Osteoblast (primary cell): ENCODE measurements at regions not wholly inside any gene's neighbourhood (a gene's known extent, or its start where the extent isn't known, plus 50 kb on each side); places are given as distances from the start of the nearest gene placed in this dataset.

Experiments
- DNase-seq: peaks from one replicate; pipeline ENCODE4 v3.0.0; 2011; ENCODE audit warnings: low spot score, mixed read lengths; ENCODE audit not compliant: insufficient read length; ENCODE audit errors: missing footprints
- H2AFZ ChIP-seq: 2 replicates; pipeline ENCODE4 v1.6.0; 2011; ENCODE audit warnings: mild to moderate bottlenecking, low read length
- H3K27ac ChIP-seq: 2 replicates; pipeline ENCODE4 v1.5.1; 2011; ENCODE audit warnings: mild to moderate bottlenecking, low read depth, low read length, moderate library complexity
- H3K27me3 ChIP-seq: 2 replicates; pipeline ENCODE4 v1.6.0; 2012; ENCODE audit warnings: mild to moderate bottlenecking, control low read depth, inconsistent platforms, low read length, moderate library complexity; ENCODE audit not compliant: insufficient read depth
- H3K36me3 ChIP-seq: 2 replicates; pipeline ENCODE4 v1.5.1; 2011; ENCODE audit warnings: mild to moderate bottlenecking, low read length, control low read depth, moderate library complexity; ENCODE audit not compliant: insufficient read depth
- H3K4me1 ChIP-seq: 2 replicates; pipeline ENCODE4 v1.5.1; 2011; ENCODE audit warnings: mild to moderate bottlenecking, low read length, control low read depth, moderate library complexity; ENCODE audit not compliant: insufficient read depth
- H3K4me2 ChIP-seq: 2 replicates; pipeline ENCODE4 v1.6.0; 2011; ENCODE audit warnings: mild to moderate bottlenecking, low read length; ENCODE audit not compliant: insufficient read depth
- H3K4me3 ChIP-seq: fragments of 200-600 bp; sonication (generic); 3 replicates; pipeline ENCODE4 v1.5.1; 2012; ENCODE audit warnings: mild to moderate bottlenecking, low read length, inconsistent platforms; ENCODE audit not compliant: insufficient read depth
- H3K79me2 ChIP-seq: 2 replicates; pipeline ENCODE4 v1.6.0; 2012; ENCODE audit warnings: mild to moderate bottlenecking, low read length, control low read depth, inconsistent platforms; ENCODE audit not compliant: insufficient read depth
- H3K9me3 ChIP-seq: 2 replicates; pipeline ENCODE4 v1.5.1; 2011; ENCODE audit warnings: low read depth, low read length, control low read depth
- H4K20me1 ChIP-seq: 2 replicates; pipeline ENCODE4 v1.6.0; 2012; ENCODE audit warnings: mild to moderate bottlenecking, low read length, control low read depth; ENCODE audit not compliant: insufficient read depth
- TF ChIP-seq, protein P1 (sequence below): IDR thresholded peaks from 2 replicates; pipeline ENCODE4 v1.5.1; 2011; ENCODE audit warnings: mild to moderate bottlenecking, low read depth, low read length, moderate library complexity; ENCODE audit errors: extremely low read depth

DNA sequence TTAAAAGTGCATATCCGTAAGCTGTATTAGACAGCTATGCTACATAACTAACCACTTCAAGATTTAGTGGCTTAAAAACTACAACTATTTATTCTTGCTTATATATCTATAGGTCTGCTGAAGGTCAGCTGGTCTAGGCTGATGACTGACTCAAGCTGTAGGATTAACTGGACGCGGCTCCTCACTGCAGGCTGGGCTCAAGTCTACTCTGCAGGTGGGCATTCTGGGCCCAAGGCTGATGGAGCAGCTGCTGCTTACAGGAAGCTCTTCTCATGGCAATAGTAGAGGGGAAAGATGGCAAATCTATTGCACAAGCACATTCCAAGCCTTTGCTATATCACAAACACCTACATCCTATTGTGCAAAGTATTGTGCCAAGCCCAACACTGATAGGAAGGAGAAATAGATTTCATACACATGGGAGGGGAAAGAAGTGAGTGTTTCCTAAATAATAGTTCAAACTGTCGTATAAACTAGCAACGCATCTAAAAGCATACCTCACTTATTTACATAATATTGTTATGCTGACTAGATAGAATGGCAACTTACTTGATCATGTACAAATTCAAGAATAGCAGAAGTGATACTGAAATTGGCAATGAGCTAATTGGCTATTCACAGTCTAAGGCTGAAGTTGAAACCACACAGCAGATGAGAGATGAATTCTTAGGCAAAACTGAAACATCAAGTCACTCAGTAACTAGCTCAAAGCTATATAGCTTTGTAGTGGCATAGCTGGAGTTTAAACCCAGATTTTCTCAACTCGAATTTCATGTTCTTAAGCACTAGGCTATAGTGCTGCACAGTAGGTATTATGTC, 263.8 kb downstream of the NKX6-1 start:
- Histone ChIP-seq H2AFZ (no peak overlapping the region), H3K79me2 (no peaks in the 10 kb centered on the region), H3K9me3 (no peaks in the 10 kb centered on the region), H3K27me3 (no peaks in the 10 kb centered on the region), H4K20me1 (no peaks in the 10 kb centered on the region), H3K4me2 (no peak overlapping the region), H3K4me1 (no peaks in the 10 kb centered on the region), H3K4me3 (no peak overlapping the region), H3K27ac (no peak overlapping the region), H3K36me3 (no peaks in the 10 kb centered on the region)
- no peak for DNase-seq
- TF ChIP-seq, protein P1, sequence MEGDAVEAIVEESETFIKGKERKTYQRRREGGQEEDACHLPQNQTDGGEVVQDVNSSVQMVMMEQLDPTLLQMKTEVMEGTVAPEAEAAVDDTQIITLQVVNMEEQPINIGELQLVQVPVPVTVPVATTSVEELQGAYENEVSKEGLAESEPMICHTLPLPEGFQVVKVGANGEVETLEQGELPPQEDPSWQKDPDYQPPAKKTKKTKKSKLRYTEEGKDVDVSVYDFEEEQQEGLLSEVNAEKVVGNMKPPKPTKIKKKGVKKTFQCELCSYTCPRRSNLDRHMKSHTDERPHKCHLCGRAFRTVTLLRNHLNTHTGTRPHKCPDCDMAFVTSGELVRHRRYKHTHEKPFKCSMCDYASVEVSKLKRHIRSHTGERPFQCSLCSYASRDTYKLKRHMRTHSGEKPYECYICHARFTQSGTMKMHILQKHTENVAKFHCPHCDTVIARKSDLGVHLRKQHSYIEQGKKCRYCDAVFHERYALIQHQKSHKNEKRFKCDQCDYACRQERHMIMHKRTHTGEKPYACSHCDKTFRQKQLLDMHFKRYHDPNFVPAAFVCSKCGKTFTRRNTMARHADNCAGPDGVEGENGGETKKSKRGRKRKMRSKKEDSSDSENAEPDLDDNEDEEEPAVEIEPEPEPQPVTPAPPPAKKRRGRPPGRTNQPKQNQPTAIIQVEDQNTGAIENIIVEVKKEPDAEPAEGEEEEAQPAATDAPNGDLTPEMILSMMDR = no peak

DNA sequence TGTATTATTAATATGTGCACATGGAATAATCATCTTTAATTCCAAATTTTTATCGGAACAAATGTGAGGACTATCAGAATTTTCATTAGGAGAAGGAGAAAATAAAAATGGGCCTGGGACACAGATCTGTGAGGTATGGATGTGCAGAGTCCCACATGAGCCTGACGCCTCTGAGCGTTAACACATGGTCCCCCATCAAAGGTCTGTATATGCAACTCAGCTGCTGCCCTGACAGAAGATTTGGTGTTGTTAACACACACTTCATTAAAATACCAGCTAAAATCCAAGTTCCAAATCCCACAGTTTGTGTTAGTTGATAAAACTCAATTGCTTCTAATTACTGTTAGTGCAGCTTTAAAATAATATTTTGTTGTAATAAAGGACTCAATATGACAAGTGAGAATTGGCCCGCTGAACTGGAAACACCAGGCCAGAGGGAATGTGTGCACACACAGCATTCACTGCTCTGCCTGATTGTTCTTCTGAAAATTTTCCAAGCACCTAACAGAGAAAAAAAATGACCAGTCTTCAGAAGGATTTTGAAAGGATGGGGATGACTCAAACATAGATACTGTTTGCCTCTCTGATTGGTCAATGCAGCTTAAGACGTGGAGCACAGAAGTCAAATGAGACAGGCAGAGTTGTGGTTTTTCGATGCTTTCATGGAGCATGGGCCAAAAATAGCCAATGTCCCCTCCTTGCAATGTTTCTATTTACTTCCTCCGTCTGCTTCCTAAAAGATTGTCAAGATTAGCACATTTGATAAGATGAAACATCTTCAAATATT, 266.6 kb downstream of the NKX6-1 start:
- Histone ChIP-seq H4K20me1 (no peaks in the 10 kb centered on the region), H3K4me1 (no peaks in the 10 kb centered on the region), H3K27ac (no peak overlapping the region), H3K36me3 (no peaks in the 10 kb centered on the region), H3K27me3 (no peaks in the 10 kb centered on the region), H3K4me3 (no peak overlapping the region), H3K79me2 (no peaks in the 10 kb centered on the region), H3K9me3 (no peaks in the 10 kb centered on the region), H3K4me2 (no peak overlapping the region), H2AFZ (no peak overlapping the region)
- DNase-seq = no peak
- TF ChIP-seq, protein P1 = no peak

DNA sequence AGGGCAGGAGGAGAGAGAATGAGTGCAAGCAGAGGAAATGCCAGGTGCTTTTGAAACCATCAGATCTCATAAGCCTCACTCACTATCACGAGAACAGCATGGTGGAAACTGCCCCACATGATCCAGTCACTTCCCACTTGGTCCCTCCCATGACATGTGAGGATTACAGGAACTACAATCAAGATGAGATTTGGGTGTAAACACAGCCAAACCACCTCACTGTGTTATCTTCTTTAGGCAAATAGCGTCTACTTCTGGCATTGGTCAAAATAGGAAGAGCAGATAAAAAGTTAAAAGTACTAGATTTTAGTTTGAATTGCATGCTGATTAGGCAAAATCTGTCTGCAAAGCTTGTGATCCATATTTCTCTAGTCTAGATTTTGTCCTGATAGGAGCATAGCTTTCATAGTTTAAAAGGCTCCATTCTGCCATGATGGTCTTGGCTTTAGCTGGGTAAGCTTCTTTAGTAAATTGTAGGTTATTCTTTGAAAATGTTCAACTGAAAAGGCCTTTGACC, 267.5 kb downstream of the NKX6-1 start:
- Histone ChIP-seq H3K36me3 (no peaks in the 10 kb centered on the region), H2AFZ (no peak overlapping the region), H3K4me1 (no peaks in the 10 kb centered on the region), H3K4me3 (no peak overlapping the region), H3K4me2 (no peak overlapping the region), H3K27me3 (no peaks in the 10 kb centered on the region), H3K79me2 (no peaks in the 10 kb centered on the region), H3K27ac (no peak overlapping the region), H4K20me1 (no peaks in the 10 kb centered on the region), H3K9me3 (no peaks in the 10 kb centered on the region)
- TF ChIP-seq, protein P1 = no peak
- DNase-seq = no peak

DNA sequence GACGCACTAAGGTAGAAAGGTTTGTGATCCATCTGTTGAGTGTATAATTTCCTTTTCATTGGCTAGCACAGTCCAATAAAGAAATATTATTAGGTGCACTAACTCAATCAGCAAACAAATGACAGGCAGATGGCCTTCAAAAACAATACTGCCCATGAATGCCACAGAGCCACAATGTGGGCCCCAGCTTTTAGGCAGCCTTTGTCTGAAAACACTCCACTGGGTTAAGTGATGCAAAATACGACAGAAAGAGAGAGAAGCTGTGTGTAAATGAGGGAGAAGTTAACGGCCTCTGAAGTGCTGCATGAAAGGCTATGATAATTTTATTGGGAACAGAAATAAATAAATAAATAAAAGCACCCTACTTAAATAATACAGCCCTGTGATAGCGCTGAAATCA, 274.6 kb downstream of the NKX6-1 start:
- H3K36me3 ChIP-seq = no peaks in the 10 kb centered on the region
- no peak overlapping the region for H3K27ac ChIP-seq
- no peaks in the 10 kb centered on the region for H4K20me1 ChIP-seq
- no peaks in the 10 kb centered on the region for H3K27me3 ChIP-seq
- no peak overlapping the region for H3K4me3 ChIP-seq
- no peak for DNase-seq
- no peak overlapping the region for H3K4me2 ChIP-seq
- no peaks in the 10 kb centered on the region for H3K79me2 ChIP-seq
- H3K9me3 ChIP-seq = no peaks in the 10 kb centered on the region
- H2AFZ ChIP-seq = no peak overlapping the region
- no peaks in the 10 kb centered on the region for H3K4me1 ChIP-seq
- TF ChIP-seq, protein P1 = no peak
